Transverse colon (tissue), 4 donors: ENCODE measurements at regions not wholly inside any gene's neighbourhood (a gene's known extent, or its start where the extent isn't known, plus 50 kb on each side); places are given as distances from the start of the nearest gene placed in this dataset.

ENCODE experiments used
- DNase-seq: peaks from one replicate; pipeline ENCODE4 v3.0.0-alpha.2; 2019
- H3K27ac ChIP-seq, 4 donors: fragments of 200-600 bp; sonication (generic); 2 replicates each; pipeline ENCODE4 v1.5.1; 2016 to 2018; ENCODE audit warnings: inconsistent platforms in 4 of 4
- H3K27me3 ChIP-seq: fragments of 200-600 bp; sonication (generic); 2 replicates; pipeline ENCODE4 v1.5.1; 2017; ENCODE audit warnings: inconsistent platforms
- H3K36me3 ChIP-seq, 4 donors: fragments of 200-600 bp; sonication (generic); 2 replicates each; pipeline ENCODE4 v1.5.1; 2017 to 2019; ENCODE audit warnings: inconsistent platforms in 4 of 4
- H3K4me1 ChIP-seq, 4 donors: fragments of 200-600 bp; sonication (generic); 2 replicates each; pipeline ENCODE4 v1.5.1; 2017 to 2020; ENCODE audit warnings: inconsistent platforms in 4 of 4
- H3K4me3 ChIP-seq, 4 donors: fragments of 200-600 bp; sonication (generic); 1 replicate in 1 of 4; 2 replicates in 3 of 4; pipeline versions ENCODE4 v1.5.1 to v1.6.1; 2017 to 2019; ENCODE audit warnings: inconsistent platforms in 4 of 4
- H3K9me3 ChIP-seq, 2 donors: fragments of 200-600 bp; sonication (generic); 2 replicates each; pipeline ENCODE4 v1.5.1; 2017 to 2019; ENCODE audit warnings: inconsistent platforms in 2 of 2
- CTCF ChIP-seq, 5 experiments: fragments of 200-600 bp in 3 of 5; fragments of 450-650 bp in 2 of 5; sonication (generic) in 3 of 5; IDR thresholded peaks; 1 replicate in 2 of 5; 2 replicates in 3 of 5; pipeline ENCODE4 v1.5.1; 2016 to 2017; ENCODE audit warnings: antibody characterized with exemption in 5 of 5, inconsistent platforms in 3 of 5, mild to moderate bottlenecking in 2 of 5, moderate library complexity in 1 of 5
- EP300 ChIP-seq: sonication (generic); formaldehyde crosslinking; IDR thresholded peaks from one replicate; pipeline ENCODE4 v1.6.1; 2017; ENCODE audit warnings: antibody characterized with exemption, low read depth
- POLR2A ChIP-seq: fragments of 450-650 bp; IDR thresholded peaks from one replicate; pipeline ENCODE4 v1.6.1; 2016; ENCODE audit warnings: antibody characterized with exemption, mild to moderate bottlenecking, moderate library complexity
- POLR2AphosphoS5 ChIP-seq, 3 donors: sonication (generic); formaldehyde crosslinking; IDR thresholded peaks; one replicate each; pipeline ENCODE4 v1.6.1; 2016; ENCODE audit warnings: antibody characterized with exemption in 3 of 3
- WGBS, 2 donors: methylation state at CpG; one replicate each; pipeline ENCODE4 v1.1.5; 2018; ENCODE audit warnings: low coverage in 1 of 2; 5-methylcytosine and 5-hydroxymethylcytosine counted together
- in situ Hi-C, 4 donors: fragments of 200-750 bp; cut with MboI; loops; one replicate each; pipeline versions ENCODE4 v1.15.0 to v1.15.1; 2017; ENCODE audit warnings: low sequenced_read_pairs in 3 of 4, low pct_ligation_motif_present in 1 of 4, low pct_unique_long_range_greater_than_20kb in 1 of 4
- intact Hi-C: fragments of 100-400 bp; cut with DNase I; formaldehyde crosslinking; loops from one replicate; pipeline ENCODE4 v1.15.1; 2023; ENCODE audit warnings: low total_unique reads

- intact Hi-C loops (no loop called here), in situ Hi-C loops (no loop called here)
- H3K36me3 ChIP-seq = no peaks in the 10 kb centered on the region
- no peaks in the 10 kb centered on the region for H3K4me1 ChIP-seq
- no peak for TF ChIP-seq POLR2A
- H3K27ac ChIP-seq = no peak overlapping the region
- H3K9me3 ChIP-seq = no peaks in the 10 kb centered on the region
- 84 to 86% methylated on average over 1 of the region's 1 CpG for WGBS, 2 donors
- H3K4me3 ChIP-seq = no peak overlapping the region
- no peaks in the 10 kb centered on the region for H3K27me3 ChIP-seq
- DNase-seq = no peak
Observed at GRCh38 chr17:13384626-13385025, 217.1 kb downstream of the HS3ST3A1 start.

- H3K9me3 ChIP-seq = no peaks in the 10 kb centered on the region
- in situ Hi-C loops = no loop called here
- TF ChIP-seq EP300 = no peak
- no peaks in the 10 kb centered on the region for H3K27me3 ChIP-seq
- WGBS, 2 donors = 77 to 78% methylated on average over 2 of the region's 2 CpGs
- no peaks in the 10 kb centered on the region for H3K4me1 ChIP-seq
- no peaks in the 10 kb centered on the region for H3K36me3 ChIP-seq
- DNase-seq = no peak
- no peak overlapping the region for H3K27ac ChIP-seq
- intact Hi-C loops = no loop called here
- H3K4me3 ChIP-seq = no peak overlapping the region
Observed at GRCh38 chr17:13378361-13378760, 223.4 kb downstream of the HS3ST3A1 start.

- TF ChIP-seq EP300 = no peak
- TF ChIP-seq POLR2AphosphoS5 (IDR thresholded peaks at IDR 0.05) = no peak
- TF ChIP-seq CTCF (IDR thresholded peaks at IDR 0.05) = no peak
- no peak for TF ChIP-seq POLR2A
- no peak for DNase-seq
- intact Hi-C loops = no loop called here
- in situ Hi-C loops = no loop called here
- no peak overlapping the region for H3K4me3 ChIP-seq
- H3K27ac ChIP-seq = no peak overlapping the region
- WGBS, 2 donors = 76 to 83% methylated on average over 9 of the region's 9 CpGs
- H3K9me3 ChIP-seq = no peaks in the 10 kb centered on the region
- no peaks in the 10 kb centered on the region for H3K4me1 ChIP-seq
- H3K36me3 ChIP-seq = no peaks in the 10 kb centered on the region
- H3K27me3 ChIP-seq = no peaks in the 10 kb centered on the region
Observed at GRCh38 chr17:13374203-13375143, 227.3 kb downstream of the HS3ST3A1 start.

- Histone ChIP-seq H3K27me3 (no peaks in the 10 kb centered on the region), H3K4me3 (no peak overlapping the region), H3K9me3 (no peaks in the 10 kb centered on the region), H3K4me1 (no peaks in the 10 kb centered on the region), H3K36me3 (no peaks in the 10 kb centered on the region), H3K27ac (no peak overlapping the region)
- intact Hi-C loops (no loop called here), in situ Hi-C loops (no loop called here)
- TF ChIP-seq POLR2A (no peak), EP300 (no peak), CTCF (IDR thresholded peaks at IDR 0.05) (no peak), POLR2AphosphoS5 (IDR thresholded peaks at IDR 0.05) (no peak)
- 71 to 77% methylated on average over 4 of the region's 4 CpGs for WGBS, 2 donors
- no peak for DNase-seq
Observed at GRCh38 chr17:13372432-13372831, 229.3 kb downstream of the HS3ST3A1 start.

GRCh38 chr17:13367154-13367553 lies 234.6 kb downstream of the HS3ST3A1 start:
- no peak for DNase-seq
- Histone ChIP-seq H3K27me3 (no peaks in the 10 kb centered on the region), H3K4me1 (no peaks in the 10 kb centered on the region), H3K36me3 (no peaks in the 10 kb centered on the region), H3K4me3 (no peak overlapping the region), H3K27ac (no peak overlapping the region), H3K9me3 (no peaks in the 10 kb centered on the region)
- TF ChIP-seq POLR2AphosphoS5 (IDR thresholded peaks at IDR 0.05) (no peak), POLR2A (no peak), CTCF (IDR thresholded peaks at IDR 0.05) (no peak), EP300 (no peak)
- intact Hi-C loops = no loop called here
- 51 to 52% methylated on average over 2 of the region's 2 CpGs for WGBS, 2 donors
- in situ Hi-C loops = no loop called here
